HEK293 (cell line): ENCODE measurements at regions not wholly inside any gene's neighbourhood (a gene's known extent, or its start where the extent isn't known, plus 50 kb on each side); places are given as distances from the start of the nearest gene placed in this dataset.

ENCODE experiments used
- CTCF ChIA-PET: fragments of 350-600 bp; formaldehyde crosslinking; extraction: SDS; loops from one replicate; lab custom pipeline; 2021; ENCODE audit warnings: antibody characterized with exemption; lab: Yijun Ruan, JAX
- POLR2A ChIA-PET: fragments of 300-600 bp; formaldehyde crosslinking; extraction: SDS; loops from one replicate; lab custom pipeline; 2020; ENCODE audit warnings: antibody characterized with exemption, inconsistent platforms; lab: Yijun Ruan, JAX
- H3K27ac ChIP-seq: fragments of 200-500 bp; sonication (Bioruptor generic); 2 replicates; pipeline ENCODE4 v1.5.1; 2014; ENCODE audit warnings: low read depth, low read length, control low read depth, inconsistent platforms; ENCODE audit errors: extremely low read depth
- H3K36me3 ChIP-seq, 2 experiments: fragments of 200-500 bp in 1 of 2; sonication (Bioruptor generic) in 1 of 2; 1 replicate in 1 of 2; 2 replicates in 1 of 2; pipeline ENCODE4 v1.5.1; 2014 to 2017; ENCODE audit warnings: inconsistent platforms in 2 of 2, low read length in 2 of 2; ENCODE audit not compliant: control insufficient read depth in 2 of 2, insufficient read depth in 1 of 2
- H3K4me1 ChIP-seq: fragments of 200-500 bp; sonication (Bioruptor generic); 2 replicates; pipeline ENCODE4 v1.5.1; 2014; ENCODE audit warnings: mild to moderate bottlenecking, low read length, inconsistent platforms; ENCODE audit not compliant: control insufficient read depth, insufficient read depth
- H3K4me3 ChIP-seq: 2 replicates; pipeline ENCODE4 v1.5.1; 2011; ENCODE audit warnings: low read depth, mild to moderate bottlenecking, control low read depth, low read length, moderate library complexity
- H3K9me3 ChIP-seq: fragments of 200-500 bp; sonication (Bioruptor generic); 2 replicates; pipeline ENCODE4 v1.5.1; 2014; ENCODE audit warnings: low read depth, low read length, inconsistent platforms; ENCODE audit not compliant: control insufficient read depth, insufficient read depth
- GFI1B ChIP-seq: fragments of 450-650 bp; formaldehyde crosslinking; IDR thresholded peaks from 2 replicates; pipeline ENCODE4 v1.5.1; 2016; ENCODE audit warnings: missing biosample characterization, missing genetic modification characterization
- GLI2 ChIP-seq: fragments of 450-650 bp; formaldehyde crosslinking; IDR thresholded peaks from 2 replicates; pipeline ENCODE4; 2017; ENCODE audit warnings: missing biosample characterization, missing genetic modification characterization, low read depth, borderline replicate concordance
- GLIS2 ChIP-seq: fragments of 450-650 bp; formaldehyde crosslinking; IDR thresholded peaks from 2 replicates; pipeline ENCODE4 v1.5.1; 2016; ENCODE audit warnings: missing biosample characterization, missing genetic modification characterization
- INSM2 ChIP-seq: fragments of 450-650 bp; formaldehyde crosslinking; IDR thresholded peaks from 2 replicates; pipeline ENCODE4 v1.5.1; 2016; ENCODE audit warnings: missing biosample characterization, missing genetic modification characterization
- KLF8 ChIP-seq: fragments of 450-650 bp; formaldehyde crosslinking; IDR thresholded peaks from 2 replicates; pipeline ENCODE4 v1.5.1; 2016; ENCODE audit warnings: missing biosample characterization, missing genetic modification characterization
- OVOL3 ChIP-seq: fragments of 450-650 bp; formaldehyde crosslinking; IDR thresholded peaks from 2 replicates; pipeline ENCODE4 v1.5.1; 2016; ENCODE audit warnings: missing biosample characterization, missing genetic modification characterization
- ZBTB48 ChIP-seq: fragments of 450-650 bp; formaldehyde crosslinking; IDR thresholded peaks from 2 replicates; pipeline ENCODE4 v1.5.1; 2016; ENCODE audit warnings: missing biosample characterization, missing genetic modification characterization
- ZIC2 ChIP-seq: fragments of 450-650 bp; formaldehyde crosslinking; IDR thresholded peaks from 2 replicates; pipeline ENCODE4 v1.5.1; 2016; ENCODE audit warnings: missing biosample characterization, missing genetic modification characterization
- ZNF114 ChIP-seq: fragments of 450-650 bp; formaldehyde crosslinking; IDR thresholded peaks from 2 replicates; pipeline ENCODE4 v1.5.0; 2017; ENCODE audit warnings: missing biosample characterization, missing genetic modification characterization
- ZNF157 ChIP-seq: fragments of 450-650 bp; formaldehyde crosslinking; IDR thresholded peaks from 2 replicates; pipeline ENCODE4 v1.5.1; 2016; ENCODE audit warnings: missing biosample characterization, missing genetic modification characterization
- ZNF16 ChIP-seq: fragments of 450-650 bp; formaldehyde crosslinking; IDR thresholded peaks from 2 replicates; pipeline ENCODE4 v1.5.1; 2016; ENCODE audit warnings: low read depth, missing biosample characterization, missing genetic modification characterization
- ZNF184 ChIP-seq: fragments of 450-650 bp; IDR thresholded peaks from 2 replicates; pipeline ENCODE4 v1.5.1; 2018; ENCODE audit warnings: missing biosample characterization, mild to moderate bottlenecking, missing genetic modification characterization
- ZNF211 ChIP-seq: fragments of 450-650 bp; formaldehyde crosslinking; IDR thresholded peaks from 2 replicates; pipeline ENCODE4 v1.5.1; 2016; ENCODE audit warnings: low read depth, missing biosample characterization, missing genetic modification characterization
- ZNF292 ChIP-seq: fragments of 450-650 bp; formaldehyde crosslinking; IDR thresholded peaks from 2 replicates; pipeline ENCODE4 v1.5.1; 2016; ENCODE audit warnings: low read depth, missing biosample characterization, missing genetic modification characterization, borderline replicate concordance
- ZNF335 ChIP-seq: fragments of 450-650 bp; formaldehyde crosslinking; conservative IDR thresholded peaks from 2 replicates; pipeline ENCODE4 v1.5.1; 2016; ENCODE audit warnings: missing biosample characterization, missing genetic modification characterization
- ZNF350 ChIP-seq: fragments of 450-650 bp; formaldehyde crosslinking; IDR thresholded peaks from 2 replicates; pipeline ENCODE4 v1.5.0; 2017; ENCODE audit warnings: missing biosample characterization, mild to moderate bottlenecking, missing genetic modification characterization
- ZNF433 ChIP-seq: fragments of 450-650 bp; formaldehyde crosslinking; IDR thresholded peaks from 2 replicates; pipeline ENCODE4 v1.5.1; 2016; ENCODE audit warnings: missing biosample characterization, missing genetic modification characterization, low read depth
- ZNF529 ChIP-seq: fragments of 450-650 bp; formaldehyde crosslinking; IDR thresholded peaks from 2 replicates; pipeline ENCODE4 v1.5.1; 2017; ENCODE audit warnings: missing genetic modification characterization, missing biosample characterization; ENCODE audit not compliant: insufficient replicate concordance
- ZNF530 ChIP-seq: fragments of 450-650 bp; formaldehyde crosslinking; IDR thresholded peaks from 2 replicates; pipeline ENCODE4 v1.5.1; 2016; ENCODE audit warnings: low read depth, missing biosample characterization, missing genetic modification characterization
- ZNF548 ChIP-seq: fragments of 450-650 bp; formaldehyde crosslinking; IDR thresholded peaks from 2 replicates; pipeline ENCODE4 v1.5.1; 2016; ENCODE audit warnings: missing biosample characterization, missing genetic modification characterization
- ZNF596 ChIP-seq: fragments of 450-650 bp; IDR thresholded peaks from 2 replicates; pipeline ENCODE4 v1.5.0; 2018; ENCODE audit warnings: missing biosample characterization, mild to moderate bottlenecking, missing genetic modification characterization, moderate library complexity
- ZNF624 ChIP-seq: fragments of 450-650 bp; formaldehyde crosslinking; IDR thresholded peaks from 2 replicates; pipeline ENCODE4 v1.5.1; 2017; ENCODE audit warnings: missing biosample characterization, missing genetic modification characterization
- ZNF629 ChIP-seq: fragments of 450-650 bp; formaldehyde crosslinking; IDR thresholded peaks from 2 replicates; pipeline ENCODE4 v1.5.1; 2017; ENCODE audit warnings: missing biosample characterization, missing genetic modification characterization
- ZNF76 ChIP-seq: fragments of 450-650 bp; formaldehyde crosslinking; IDR thresholded peaks from 2 replicates; pipeline ENCODE4; 2016; ENCODE audit warnings: low read depth, missing biosample characterization, missing genetic modification characterization, borderline replicate concordance
- ZNF791 ChIP-seq: fragments of 450-650 bp; formaldehyde crosslinking; IDR thresholded peaks from 2 replicates; pipeline ENCODE4 v1.5.1; 2016; ENCODE audit warnings: missing biosample characterization, missing genetic modification characterization
- ZSCAN16 ChIP-seq: fragments of 450-650 bp; formaldehyde crosslinking; IDR thresholded peaks from 2 replicates; pipeline ENCODE4 v1.5.1; 2016; ENCODE audit warnings: missing biosample characterization, missing genetic modification characterization

- ChIA-PET POLR2A (no interaction called here), CTCF (interaction anchor here (0.5 to 0.7 kb wide), 2 partner anchors 39 to 433 kb away, joined by 3 read pairs; no protein-coding TSS in a partner anchor)
- Histone ChIP-seq H3K4me3 (no peak overlapping the region), H3K27ac (no peak overlapping the region), H3K9me3 (no peaks in the 10 kb centered on the region), H3K36me3 (no peaks in the 10 kb centered on the region), H3K4me1 (peaks cover 20% of the 10 kb centered on the region)
- TF ChIP-seq GFI1B (tag by site-specific recombination): no peak
- TF ChIP-seq ZNF157 (tag by site-specific recombination): no peak
- TF ChIP-seq ZNF292 (tag by site-specific recombination): no peak
- TF ChIP-seq GLIS2 (tag by site-specific recombination): no peak
- no peak for TF ChIP-seq ZSCAN16
Observed at GRCh38 chr14:71590131-71590530, 342.1 kb upstream of the RGS6 start.

GRCh38 chr14:71591231-71591630, 341.0 kb upstream of the RGS6 start:
- no peaks in the 10 kb centered on the region for H3K36me3 ChIP-seq
- H3K9me3 ChIP-seq: no peaks in the 10 kb centered on the region
- TF ChIP-seq ZBTB48 (no peak), ZNF433 (no peak)
- ChIA-PET POLR2A (no interaction called here), CTCF (no interaction called here)
- no peak overlapping the region for H3K4me3 ChIP-seq
- peaks cover 20% of the 10 kb centered on the region for H3K4me1 ChIP-seq
- H3K27ac ChIP-seq: no peak overlapping the region

GRCh38 chr14:71591929-71592328, 340.3 kb upstream of the RGS6 start:
- ChIA-PET POLR2A (no interaction called here), CTCF (no interaction called here)
- H3K9me3 ChIP-seq: no peaks in the 10 kb centered on the region
- TF ChIP-seq INSM2 (no peak), GLI2 (tag by site-specific recombination) (no peak), ZNF530 (tag by site-specific recombination) (no peak), ZIC2 (tag by site-specific recombination) (no peak), ZNF211 (tag by site-specific recombination) (no peak), ZNF596 (no peak), KLF8 (no peak), ZNF16 (no peak), ZNF624 (tag by site-specific recombination) (no peak), ZNF76 (no peak), ZNF629 (no peak), ZNF184 (tag by site-specific recombination) (no peak), ZNF529 (tag by site-specific recombination) (no peak), ZNF791 (tag by site-specific recombination) (no peak)
- H3K27ac ChIP-seq: no peak overlapping the region
- no peaks in the 10 kb centered on the region; a peak in 1 of 3 replicates for H3K36me3 ChIP-seq
- no peak overlapping the region for H3K4me3 ChIP-seq
- H3K4me1 ChIP-seq: peaks cover 20% of the 10 kb centered on the region

- H3K4me3 ChIP-seq: no peak overlapping the region
- no peaks in the 10 kb centered on the region; a peak in 1 of 3 replicates for H3K36me3 ChIP-seq
- TF ChIP-seq ZNF596: no peak
- TF ChIP-seq OVOL3 (tag by site-specific recombination): no peak
- no peak for TF ChIP-seq GLIS2 (tag by site-specific recombination)
- TF ChIP-seq ZNF335 (tag by site-specific recombination): no peak
- TF ChIP-seq ZNF350 (tag by site-specific recombination): no peak
- no peak for TF ChIP-seq ZNF114 (tag by site-specific recombination)
- no peak for TF ChIP-seq ZNF548 (tag by site-specific recombination)
- H3K9me3 ChIP-seq: no peaks in the 10 kb centered on the region
- ChIA-PET CTCF (no interaction called here), POLR2A (no interaction called here)
- H3K27ac ChIP-seq: no peak overlapping the region
- H3K4me1 ChIP-seq: peaks cover 20% of the 10 kb centered on the region
Observed at GRCh38 chr14:71592361-71592760, 339.9 kb upstream of the RGS6 start.
